GM12872 (cell line): ENCODE measurements at regions not wholly inside any gene's neighbourhood (a gene's known extent, or its start where the extent isn't known, plus 50 kb on each side); places are given as distances from the start of the nearest gene placed in this dataset.

Experiments
- CTCF ChIP-seq: IDR thresholded peaks from 3 replicates; pipeline ENCODE4 v1.5.1; 2011; ENCODE audit warnings: low read depth, mild to moderate bottlenecking, low read length, moderate library complexity; ENCODE audit not compliant: insufficient read depth

GRCh38 chr6:102398788-102399390, 1005.4 kb downstream of the GRIK2 start:
- no peak for TF ChIP-seq CTCF

GRCh38 chr6:102390541-102390940, 997.0 kb downstream of the GRIK2 start:
- TF ChIP-seq CTCF, result no peak

- no peak for TF ChIP-seq CTCF
Observed at GRCh38 chr6:102389994-102390393, 996.5 kb downstream of the GRIK2 start.

GRCh38 chr6:102387326-102388033, 994.0 kb downstream of the GRIK2 start:
- no peak for TF ChIP-seq CTCF

- TF ChIP-seq CTCF, result no peak
Observed at GRCh38 chr6:102381203-102381602, 987.7 kb downstream of the GRIK2 start.

GRCh38 chr6:102356170-102356569, 962.7 kb downstream of the GRIK2 start:
- TF ChIP-seq CTCF, result no peak

GRCh38 chr6:102355578-102355977, 962.1 kb downstream of the GRIK2 start:
- no peak for TF ChIP-seq CTCF
